HEK293T (cell line): ENCODE measurements at regions not wholly inside any gene's neighbourhood (a gene's known extent, or its start where the extent isn't known, plus 50 kb on each side); places are given as distances from the start of the nearest gene placed in this dataset.
A peak's percentile ranks its signal among the peaks of the same experiment; 100 is the strongest.

Experiments used
- CTCF ChIA-PET: fragments of 350-600 bp; formaldehyde crosslinking; extraction: SDS; loops from one replicate; lab custom pipeline; 2021; ENCODE audit warnings: antibody characterized with exemption, inconsistent platforms; lab: Yijun Ruan, JAX
- POLR2A ChIA-PET: fragments of 350-600 bp; formaldehyde crosslinking; extraction: SDS; loops from one replicate; lab custom pipeline; 2020; ENCODE audit warnings: antibody characterized with exemption, inconsistent platforms; lab: Yijun Ruan, JAX
- DNase-seq: peaks from one replicate; pipeline ENCODE4 v3.0.0; 2012; ENCODE audit warnings: mixed read lengths; ENCODE audit errors: extremely low spot score
- ARNT ChIP-seq: fragments of 450-650 bp; IDR thresholded peaks from 2 replicates; pipeline ENCODE4 v1.6.1; 2017; ENCODE audit warnings: mild to moderate bottlenecking
- BHLHE40 ChIP-seq: fragments of 450-650 bp; IDR thresholded peaks from 2 replicates; pipeline ENCODE4 v1.6.1; 2016; ENCODE audit warnings: mild to moderate bottlenecking, moderate library complexity, borderline replicate concordance
- CTBP1 ChIP-seq: fragments of 450-650 bp; IDR thresholded peaks from 2 replicates; pipeline ENCODE4 v1.6.1; 2016; ENCODE audit warnings: borderline replicate concordance
- ELF4 ChIP-seq: fragments of 450-650 bp; IDR thresholded peaks from 2 replicates; pipeline ENCODE4 v1.6.1; 2017; ENCODE audit warnings: antibody characterized with exemption
- FOXA1 ChIP-seq: fragments of 450-650 bp; IDR thresholded peaks from 2 replicates; pipeline ENCODE4 v1.6.1; 2016; ENCODE audit warnings: mild to moderate bottlenecking
- FOXK2 ChIP-seq: fragments of 450-650 bp; IDR thresholded peaks from 2 replicates; pipeline ENCODE4 v1.6.1; 2016; ENCODE audit warnings: mild to moderate bottlenecking
- FOXM1 ChIP-seq: fragments of 450-650 bp; IDR thresholded peaks from 2 replicates; pipeline ENCODE4 v1.6.1; 2017; ENCODE audit warnings: mild to moderate bottlenecking, borderline replicate concordance
- HDGF ChIP-seq: fragments of 450-650 bp; IDR thresholded peaks from 2 replicates; pipeline ENCODE4 v1.6.1; 2017; ENCODE audit warnings: antibody characterized with exemption, borderline replicate concordance
- L3MBTL2 ChIP-seq: fragments of 450-650 bp; conservative IDR thresholded peaks from 2 replicates; pipeline ENCODE4 v1.6.1; 2016; ENCODE audit warnings: mild to moderate bottlenecking
- LEF1 ChIP-seq: fragments of 450-650 bp; IDR thresholded peaks from 2 replicates; pipeline ENCODE4 v1.6.1; 2017; ENCODE audit warnings: mild to moderate bottlenecking, borderline replicate concordance
- NFRKB ChIP-seq: fragments of 450-650 bp; IDR thresholded peaks from 2 replicates; pipeline ENCODE4 v1.6.1; 2016; ENCODE audit warnings: mild to moderate bottlenecking, moderate library complexity
- SP1 ChIP-seq: fragments of 450-650 bp; IDR thresholded peaks from 2 replicates; pipeline ENCODE4 v1.6.1; 2017
- SUZ12 ChIP-seq: fragments of 450-650 bp; IDR thresholded peaks from 2 replicates; pipeline ENCODE4 v1.6.1; 2016; ENCODE audit warnings: mild to moderate bottlenecking
- TARDBP ChIP-seq: fragments of 450-650 bp; IDR thresholded peaks from 2 replicates; pipeline ENCODE4 v1.6.1; 2016
- ZNF384 ChIP-seq: fragments of 450-650 bp; IDR thresholded peaks from 2 replicates; pipeline ENCODE4 v1.6.1; 2016
- TF ChIP-seq, protein P1 (sequence below): fragments of 450-650 bp; IDR thresholded peaks from 2 replicates; pipeline ENCODE4 v1.6.1; 2016

DNA sequence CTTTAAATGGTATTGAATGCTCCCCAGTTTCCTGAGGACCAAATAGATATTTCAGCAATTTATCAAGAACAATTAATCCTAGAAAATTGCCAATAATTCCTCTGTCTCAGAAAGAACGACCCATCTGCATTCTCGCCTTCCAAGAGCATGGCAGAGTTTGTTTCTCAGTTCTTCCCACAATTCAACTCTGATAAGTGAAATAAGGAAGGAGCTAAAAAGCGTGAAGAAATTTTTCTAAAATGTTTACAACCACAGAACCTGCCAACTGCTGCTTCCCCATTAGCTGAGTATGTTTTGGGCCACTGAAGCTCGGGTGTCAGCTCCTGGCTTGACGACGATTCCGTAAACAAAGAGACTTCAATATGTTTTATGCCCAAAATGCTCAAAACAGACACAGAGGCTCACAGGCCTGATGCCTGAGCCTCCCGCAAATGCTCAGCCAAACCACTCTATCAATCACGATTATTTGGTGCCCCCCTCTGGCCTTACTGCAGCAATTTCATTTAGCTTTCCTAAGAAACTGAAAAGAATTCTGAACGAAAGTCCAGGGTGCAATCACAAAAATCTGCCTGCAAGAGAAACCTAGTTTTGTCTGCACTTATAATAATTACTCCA is 259.2 kb upstream of the CCDC54 start:
- ChIA-PET POLR2A (no interaction called here), CTCF (interaction anchor here (0.6 to 0.9 kb wide), 3 partner anchors 9 to 494 kb away, joined by 3 to 4 read pairs (median 3); no protein-coding TSS in a partner anchor)
- TF ChIP-seq FOXA1: no peak
- TF ChIP-seq HDGF: no peak
- TF ChIP-seq, protein P1, sequence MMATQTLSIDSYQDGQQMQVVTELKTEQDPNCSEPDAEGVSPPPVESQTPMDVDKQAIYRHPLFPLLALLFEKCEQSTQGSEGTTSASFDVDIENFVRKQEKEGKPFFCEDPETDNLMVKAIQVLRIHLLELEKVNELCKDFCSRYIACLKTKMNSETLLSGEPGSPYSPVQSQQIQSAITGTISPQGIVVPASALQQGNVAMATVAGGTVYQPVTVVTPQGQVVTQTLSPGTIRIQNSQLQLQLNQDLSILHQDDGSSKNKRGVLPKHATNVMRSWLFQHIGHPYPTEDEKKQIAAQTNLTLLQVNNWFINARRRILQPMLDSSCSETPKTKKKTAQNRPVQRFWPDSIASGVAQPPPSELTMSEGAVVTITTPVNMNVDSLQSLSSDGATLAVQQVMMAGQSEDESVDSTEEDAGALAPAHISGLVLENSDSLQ: no peak
- TF ChIP-seq LEF1: no peak
- no peak for TF ChIP-seq ZNF384
- TF ChIP-seq TARDBP: no peak
- TF ChIP-seq SP1: no peak
- TF ChIP-seq ARNT: no peak
- no peak for TF ChIP-seq ELF4
- no peak for TF ChIP-seq CTBP1
- no peak for TF ChIP-seq SUZ12
- no peak for TF ChIP-seq FOXM1
- TF ChIP-seq FOXK2: no peak
- TF ChIP-seq BHLHE40: no peak
- TF ChIP-seq L3MBTL2: no peak
- no peak for TF ChIP-seq NFRKB
- DNase-seq: peak; percentile 58

DNA sequence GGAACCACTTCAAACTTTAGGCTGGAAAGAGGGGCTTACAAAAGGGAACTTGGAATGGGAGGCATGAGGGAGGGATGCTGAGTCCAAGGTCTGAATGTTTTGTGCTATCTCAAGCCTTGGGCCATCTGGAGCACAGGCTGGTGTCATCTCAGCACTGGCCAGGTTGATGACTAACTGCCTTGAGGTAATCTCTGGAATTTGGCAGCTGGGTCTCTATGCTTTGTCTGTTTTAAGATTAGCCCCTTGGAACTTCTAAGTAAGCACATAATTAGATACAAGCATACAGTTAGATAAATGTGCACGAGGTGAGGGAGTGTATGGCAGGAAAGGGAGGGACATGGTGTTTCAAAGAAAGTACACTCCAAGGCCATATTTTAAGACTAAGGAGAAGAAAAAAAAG is 252.4 kb upstream of the CCDC54 start:
- no peak for TF ChIP-seq FOXM1
- no peak for TF ChIP-seq BHLHE40
- ChIA-PET POLR2A (no interaction called here), CTCF (no interaction called here)
- no peak for DNase-seq

DNA sequence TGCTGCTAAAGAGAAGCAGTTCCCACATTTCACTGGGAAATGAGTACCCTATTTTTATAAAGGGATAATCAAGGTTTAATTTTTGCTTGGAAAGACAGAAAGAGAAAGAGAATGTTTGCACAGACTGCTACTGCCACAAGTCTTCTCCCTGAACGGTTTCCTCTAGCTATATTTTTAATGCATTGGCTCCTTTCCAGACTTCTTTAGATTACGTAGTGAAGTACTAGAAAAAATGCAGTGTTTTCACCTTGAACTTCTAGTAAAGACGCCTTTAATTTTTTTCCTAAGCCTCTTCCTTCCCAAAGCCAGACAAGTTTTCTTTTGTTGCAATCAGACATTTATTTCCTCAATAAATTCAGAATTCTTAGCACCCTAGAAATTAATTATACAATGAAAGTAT is 248.3 kb upstream of the CCDC54 start:
- CTCF ChIA-PET: no interaction called here
- TF ChIP-seq, protein P1: no peak
- TF ChIP-seq FOXM1 (no peak), L3MBTL2 (no peak), FOXK2 (no peak), BHLHE40 (no peak), LEF1 (no peak), HDGF (no peak)
- DNase-seq: no peak
- POLR2A ChIA-PET: no interaction called here

DNA sequence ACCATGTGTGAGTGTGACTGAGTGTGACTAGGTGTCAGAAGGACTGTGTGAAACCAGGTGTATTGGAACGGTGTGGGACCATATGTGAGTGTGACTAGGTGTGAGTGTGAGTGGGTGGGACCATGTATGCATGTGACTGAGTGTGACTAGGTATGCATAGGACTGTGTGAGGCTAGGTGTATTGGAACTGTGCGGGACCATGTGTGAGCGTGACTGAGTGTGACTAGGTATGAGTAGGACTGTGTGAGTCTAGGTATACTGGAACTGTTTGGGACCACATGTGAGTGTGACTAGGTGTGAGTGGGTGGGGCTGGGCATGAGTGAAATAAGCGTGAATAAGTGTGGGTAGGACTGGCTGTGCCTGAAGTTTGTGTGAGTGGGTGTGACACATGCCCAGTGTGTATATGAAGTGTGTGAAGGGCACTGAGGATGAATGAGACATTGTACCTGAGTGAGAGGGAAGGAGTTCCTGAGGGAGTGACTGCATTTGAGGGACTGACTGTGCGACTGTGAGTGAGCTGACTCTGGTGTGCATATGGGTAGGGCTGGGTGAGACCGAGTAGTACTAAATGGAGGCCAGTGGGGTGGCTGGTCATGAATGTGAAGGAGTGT is 247.0 kb upstream of the CCDC54 start:
- ChIA-PET CTCF (no interaction called here), POLR2A (no interaction called here)
- TF ChIP-seq SP1 (no peak), NFRKB (no peak), L3MBTL2 (no peak), ELF4 (no peak), FOXK2 (no peak), HDGF (no peak), ARNT (no peak)
- TF ChIP-seq, protein P1: no peak
- DNase-seq: no peak

DNA sequence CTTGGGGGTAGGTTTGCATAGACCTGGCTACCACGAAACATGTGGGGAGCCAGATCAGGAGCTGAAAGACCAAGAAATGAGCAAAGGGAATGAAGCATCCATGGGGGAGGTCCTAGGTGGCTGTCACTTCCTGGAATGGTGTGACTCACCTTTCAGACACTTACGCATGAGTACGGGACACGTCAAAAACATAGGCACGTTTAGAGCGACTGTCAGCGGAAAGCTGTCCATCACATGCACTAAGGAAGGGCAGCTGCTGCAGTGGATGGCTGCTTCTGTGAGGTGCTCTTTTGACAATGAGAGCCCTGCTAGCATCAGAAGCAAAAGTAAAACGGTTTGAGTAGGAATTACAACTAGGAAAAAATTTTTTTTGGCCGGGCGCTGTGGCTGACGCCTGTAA is 244.6 kb upstream of the CCDC54 start:
- ChIA-PET CTCF (no interaction called here), POLR2A (no interaction called here)
- TF ChIP-seq CTBP1 (no peak), L3MBTL2 (no peak), HDGF (no peak)
- DNase-seq: no peak

DNA sequence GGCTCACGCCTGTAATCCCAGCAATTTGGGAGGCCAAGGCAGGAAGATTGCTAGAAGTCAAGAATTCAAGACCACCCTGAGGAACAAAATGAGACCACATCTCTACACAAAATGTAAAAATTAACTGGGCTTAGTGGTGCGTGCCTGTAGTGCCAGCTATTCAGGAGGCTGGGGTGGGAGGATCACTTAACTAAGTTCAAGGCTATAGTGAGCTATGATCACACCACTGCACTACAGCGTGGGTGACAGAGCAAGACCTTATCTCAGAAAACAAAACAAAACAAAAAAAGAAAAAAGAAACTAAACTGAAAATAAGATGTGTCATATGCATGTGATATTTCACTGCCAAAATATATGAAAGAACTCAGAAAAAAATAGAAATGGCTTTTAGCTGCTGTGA is 243.3 kb upstream of the CCDC54 start:
- ChIA-PET CTCF (no interaction called here), POLR2A (no interaction called here)
- DNase-seq: no peak
- TF ChIP-seq SP1 (no peak), FOXM1 (no peak), ARNT (no peak), LEF1 (no peak)

DNA sequence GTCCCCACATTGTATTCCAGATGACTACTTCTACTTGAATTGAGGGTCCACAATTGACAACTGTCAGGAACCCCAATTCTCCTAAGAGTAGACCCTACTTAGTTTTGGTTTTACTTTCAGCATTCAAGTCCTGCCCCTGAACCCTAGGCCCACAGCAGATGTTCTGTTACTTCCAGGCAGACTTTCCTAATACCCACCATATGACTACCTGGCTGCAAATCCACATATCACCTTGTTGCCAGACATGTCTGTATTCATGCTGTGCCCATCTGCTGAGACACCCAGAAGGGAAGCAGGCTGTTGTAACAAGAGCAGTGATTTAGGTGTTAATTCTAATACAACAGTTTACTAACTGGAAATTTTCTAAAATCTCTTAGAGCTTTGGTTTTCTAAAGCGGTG is 235.1 kb upstream of the CCDC54 start:
- no peak for DNase-seq
- POLR2A ChIA-PET: no interaction called here
- no peak for TF ChIP-seq SP1
- no peak for TF ChIP-seq CTBP1
- TF ChIP-seq FOXK2: no peak
- no peak for TF ChIP-seq TARDBP
- no peak for TF ChIP-seq LEF1
- CTCF ChIA-PET: no interaction called here
